ENCODE measurements at regions not wholly inside any gene's neighbourhood (a gene's known extent, or its start where the extent isn't known, plus 50 kb on each side); places are given as distances from the start of the nearest gene placed in this dataset.

- no peak for TF ChIP-seq CTCF (IDR thresholded peaks at IDR 0.05)
- TF ChIP-seq POLR2A (IDR thresholded peaks at IDR 0.05), result no peak
Observed at GRCh38 chr3:157918402-157918801, 187.8 kb downstream of the SHOX2 start.

All from Peyer's patch (tissue), 4 donors.